HG03139 (cell line): ENCODE measurements at regions not wholly inside any gene's neighbourhood (a gene's known extent, or its start where the extent isn't known, plus 50 kb on each side); places are given as distances from the start of the nearest gene placed in this dataset.
"Not testable (repeated sequence)": the region's sequence is repeated elsewhere in the genome, so short reads cannot be mapped to it uniquely, and the experiment has no call there.

ENCODE experiments used
- ATAC-seq: cut with Tn5 transposase; IDR thresholded peaks from one replicate; pipeline ENCODE4 v1.9.1; 2021; ENCODE audit not compliant: unreplicated experiment

GRCh38 chr13:44887515-44887914, 101.8 kb downstream of the NUFIP1 start:
- ATAC-seq, result no peak

DNA sequence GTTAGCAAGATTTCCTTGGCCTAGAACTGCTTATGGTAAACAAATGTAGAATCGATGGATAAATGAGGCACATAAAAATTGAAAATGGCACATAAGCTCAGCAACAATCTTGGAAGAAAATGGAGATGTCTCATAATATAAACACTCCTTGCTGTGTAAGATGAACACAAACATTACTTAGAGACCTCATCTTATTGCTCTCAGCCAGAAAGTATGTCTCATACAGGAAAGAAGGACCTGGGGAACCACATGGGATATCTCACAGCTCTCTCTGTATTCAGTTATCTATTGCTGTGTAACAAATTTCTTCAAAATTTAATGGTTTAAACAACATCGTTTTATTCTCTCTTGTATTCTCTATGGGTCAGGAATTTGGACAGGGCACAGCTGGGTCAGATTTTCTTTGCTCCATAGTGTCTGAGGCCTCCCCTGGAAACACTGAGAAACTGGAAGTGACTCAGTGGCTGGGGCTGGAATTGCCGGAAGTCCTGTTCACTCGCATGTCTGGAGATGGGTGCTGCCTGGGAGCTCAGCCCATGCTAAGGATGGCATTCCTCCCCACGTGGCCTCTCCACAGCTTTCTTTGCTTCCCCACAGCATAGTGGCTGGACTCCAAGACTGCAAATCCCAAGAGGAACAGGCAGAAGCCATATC, 105.1 kb downstream of the NUFIP1 start:
- ATAC-seq, result no peak

- ATAC-seq, result no peak
These were observed 109.7 kb downstream of the NUFIP1 start for GRCh38 chr13:44879452-44880058.

- no peak for ATAC-seq
These were observed 112.4 kb downstream of the NUFIP1 start for GRCh38 chr13:44876782-44877324.

DNA sequence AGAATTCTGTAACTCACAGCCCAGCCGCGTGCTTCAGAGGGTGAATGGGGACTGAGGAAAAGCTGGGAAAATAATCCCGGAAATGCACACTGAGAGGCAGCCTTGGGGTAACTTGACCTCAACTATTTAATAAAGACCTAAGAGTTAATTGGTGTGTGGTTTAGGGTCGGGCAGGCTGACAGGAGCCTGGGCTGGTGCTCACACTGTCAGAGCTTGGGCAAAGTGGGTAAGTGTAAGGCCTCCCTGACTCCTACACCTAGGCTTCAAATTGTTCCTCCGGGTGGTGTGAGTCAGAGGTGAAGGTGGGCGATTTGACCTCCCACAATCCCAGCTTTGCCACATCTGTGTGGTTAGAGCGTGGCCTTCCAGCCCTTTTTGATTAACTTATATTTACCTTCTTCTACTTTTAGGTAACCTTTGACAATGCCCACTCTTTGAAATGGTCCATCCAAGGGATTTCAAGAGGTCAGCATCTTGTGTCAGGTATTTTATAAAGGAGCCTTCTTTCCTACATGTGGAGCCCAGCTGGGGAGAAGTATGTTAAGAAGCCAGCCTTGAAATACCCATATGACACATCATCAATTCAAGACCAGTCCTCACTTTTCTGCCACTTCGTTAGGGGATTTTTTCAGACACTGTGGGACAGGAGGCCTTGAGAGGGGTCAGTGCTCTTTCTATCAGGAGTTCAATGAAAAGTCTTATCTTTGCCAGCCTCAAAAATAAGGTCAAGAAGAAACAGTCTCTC, 114.2 kb downstream of the NUFIP1 start:
- no peak for ATAC-seq

DNA sequence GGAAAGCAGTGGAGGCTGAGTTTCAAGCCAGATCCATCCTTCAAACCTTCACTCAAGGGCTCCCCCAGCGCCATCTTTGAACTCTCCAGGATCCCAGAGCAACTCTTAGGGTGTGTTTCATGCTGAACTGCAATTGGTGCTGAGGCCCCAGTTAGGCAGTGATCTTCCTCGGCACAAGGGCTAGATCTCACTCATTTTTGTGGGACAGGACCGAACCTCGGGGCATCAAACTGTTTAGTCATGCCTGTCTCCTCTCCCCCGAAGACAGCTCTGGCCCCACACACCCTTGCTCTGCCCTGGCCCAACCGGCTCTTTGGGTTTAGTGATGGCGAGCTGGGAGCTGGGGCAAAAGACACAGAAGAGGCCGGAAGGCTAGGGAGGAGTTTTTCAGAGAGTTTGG, 115.1 kb downstream of the NUFIP1 start:
- no peak for ATAC-seq

- ATAC-seq, result no peak
These were observed 115.8 kb downstream of the NUFIP1 start for GRCh38 chr13:44873461-44873860.

- ATAC-seq, result no peak
These were observed 116.5 kb downstream of the NUFIP1 start for GRCh38 chr13:44872751-44873150.

DNA sequence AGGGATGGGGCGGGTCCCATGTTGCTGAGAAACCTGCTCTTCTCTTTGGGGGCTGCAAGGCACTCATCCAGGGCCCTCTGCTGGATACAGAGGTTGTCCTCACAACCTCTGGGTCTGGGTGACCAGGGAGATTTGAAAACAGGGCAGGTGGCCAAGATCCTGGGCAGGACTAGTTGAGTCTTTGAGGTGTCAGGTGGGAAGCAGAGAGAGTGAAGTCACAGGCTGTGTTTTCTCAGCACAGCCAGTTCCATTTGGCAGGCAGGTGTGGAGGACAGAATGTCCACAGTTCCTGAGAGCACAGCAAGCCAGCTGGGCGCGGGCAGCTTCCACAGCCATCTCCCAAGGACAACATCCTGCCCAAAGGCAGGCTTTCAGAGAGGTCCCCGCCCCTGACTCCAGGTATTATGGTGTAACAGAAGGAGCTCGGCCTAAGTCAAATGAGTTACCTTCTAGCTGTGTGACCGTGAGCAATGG, 118.8 kb downstream of the NUFIP1 start:
- no peak for ATAC-seq

DNA sequence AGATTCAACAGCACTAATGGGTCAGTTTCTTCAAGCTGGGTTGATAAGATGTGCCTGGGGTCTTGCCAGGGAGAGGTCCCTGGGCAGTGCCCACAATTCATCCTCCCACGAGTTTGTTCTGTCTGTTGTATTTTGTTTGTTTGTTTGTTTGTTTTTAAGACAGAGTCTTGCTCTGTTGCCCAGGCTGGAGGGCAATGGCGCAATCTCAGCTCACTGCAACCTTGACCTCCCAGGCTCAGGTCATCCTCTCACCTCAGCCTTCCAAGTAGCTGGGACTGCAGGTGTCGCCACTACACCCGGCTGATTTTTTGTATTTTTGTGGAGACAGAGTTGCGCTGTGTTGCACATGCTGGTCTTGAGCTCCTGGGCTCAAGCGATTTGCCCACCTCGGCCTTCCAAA, 120.1 kb downstream of the NUFIP1 start:
- ATAC-seq, result no peak

GRCh38 chr13:44868397-44868796, 120.9 kb downstream of the NUFIP1 start:
- peak; percentile 82 for ATAC-seq

DNA sequence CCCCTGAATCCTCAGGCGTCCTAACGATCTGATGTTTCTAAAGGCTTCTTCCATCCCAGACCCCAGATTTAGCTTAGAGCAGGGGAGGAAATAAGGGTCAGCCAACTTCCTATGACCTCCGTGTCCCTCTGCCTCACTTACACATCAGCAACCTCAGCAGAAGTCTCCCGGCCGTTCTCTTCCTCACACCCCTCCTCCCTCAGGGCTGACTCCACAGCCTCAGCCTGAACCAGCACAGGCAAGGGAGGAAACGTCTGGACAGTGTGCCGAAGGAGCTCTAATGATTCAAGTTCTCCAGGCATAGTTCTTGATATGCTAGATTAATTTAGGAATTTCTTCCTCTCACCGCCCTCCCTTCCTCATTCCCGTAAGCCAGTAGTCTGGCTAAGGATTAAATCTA, 121.4 kb downstream of the NUFIP1 start:
- no peak for ATAC-seq

DNA sequence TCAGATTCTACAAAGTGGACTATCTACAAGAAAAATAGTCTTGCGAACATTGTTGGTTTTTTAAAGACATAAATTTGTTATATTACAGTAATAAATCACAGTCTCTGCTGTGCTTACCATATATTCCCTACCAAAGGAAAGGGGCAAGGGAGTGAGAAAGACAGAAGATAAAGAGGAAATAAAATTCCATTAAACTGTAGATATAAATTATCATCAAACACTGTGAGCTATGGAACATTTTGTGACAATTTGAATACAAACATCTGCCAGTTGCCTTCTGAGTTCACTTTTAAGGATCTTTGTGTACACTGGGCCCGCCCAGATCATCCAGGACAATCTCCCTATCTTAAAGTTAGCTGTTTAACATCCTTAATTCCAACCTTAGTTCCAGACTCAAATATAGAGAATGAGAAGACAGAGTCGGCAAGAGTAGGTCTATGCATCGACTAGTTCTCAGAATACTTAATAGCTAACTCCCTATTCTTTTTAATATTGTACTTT, 122.8 kb downstream of the NUFIP1 start:
- no peak for ATAC-seq

DNA sequence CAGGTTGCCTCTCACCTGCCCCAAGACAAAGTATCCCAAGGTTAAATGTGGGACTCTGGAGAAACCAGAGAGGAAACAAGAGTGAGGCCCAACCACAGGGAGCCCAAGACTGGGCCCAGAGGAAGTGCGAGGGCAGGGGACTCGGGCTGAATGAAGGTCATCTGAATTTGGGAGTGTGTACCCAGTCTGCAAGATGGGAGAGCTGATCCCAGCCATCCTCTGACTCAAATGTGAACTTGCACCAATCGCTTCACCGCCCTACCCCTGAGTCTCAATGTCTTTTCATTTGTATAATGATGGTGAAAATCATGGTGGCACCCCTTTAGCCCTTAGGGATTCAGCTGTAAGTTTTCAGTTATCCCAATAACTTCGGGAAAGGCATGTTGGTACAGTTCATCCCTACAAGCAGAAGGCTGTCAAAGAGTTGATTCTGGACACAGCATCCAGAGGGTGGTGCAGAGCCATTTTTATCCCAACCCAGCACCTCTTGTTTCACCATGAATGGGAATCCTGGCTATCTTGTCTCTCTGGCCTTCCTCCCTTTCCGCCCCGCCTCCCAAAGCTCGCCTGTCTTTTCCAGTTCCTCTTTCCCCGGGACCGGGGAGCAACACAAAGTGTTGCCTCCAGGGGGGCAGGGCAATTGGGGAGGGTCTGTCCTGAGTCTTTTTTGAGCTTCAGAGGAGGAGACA, 123.4 kb downstream of the NUFIP1 start:
- no peak for ATAC-seq

DNA sequence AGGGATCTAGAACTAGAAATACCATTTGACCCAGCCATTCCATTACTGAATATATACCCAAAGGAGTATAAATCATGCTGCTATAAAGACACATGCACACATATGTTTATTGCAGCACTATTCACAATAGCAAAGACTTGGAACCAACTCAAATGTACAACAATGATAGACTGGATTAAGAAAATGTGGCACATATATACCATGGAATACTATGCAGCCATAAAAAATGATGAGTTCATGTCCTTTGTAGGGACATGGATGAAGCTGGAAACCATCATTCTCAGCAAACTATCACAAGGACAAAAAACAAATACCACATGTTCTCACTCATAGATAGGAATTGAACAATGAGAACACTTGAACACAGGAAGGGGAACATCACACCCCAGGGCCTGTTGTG, 125.6 kb downstream of the NUFIP1 start:
- ATAC-seq, result not testable (repeated sequence)

GRCh38 chr13:44860454-44860853, 128.8 kb downstream of the NUFIP1 start:
- no peak for ATAC-seq

- ATAC-seq, result no peak
These were observed 131.5 kb downstream of the NUFIP1 start for GRCh38 chr13:44857736-44858135.

GRCh38 chr13:44857061-44857460, 132.2 kb downstream of the NUFIP1 start:
- no peak for ATAC-seq

DNA sequence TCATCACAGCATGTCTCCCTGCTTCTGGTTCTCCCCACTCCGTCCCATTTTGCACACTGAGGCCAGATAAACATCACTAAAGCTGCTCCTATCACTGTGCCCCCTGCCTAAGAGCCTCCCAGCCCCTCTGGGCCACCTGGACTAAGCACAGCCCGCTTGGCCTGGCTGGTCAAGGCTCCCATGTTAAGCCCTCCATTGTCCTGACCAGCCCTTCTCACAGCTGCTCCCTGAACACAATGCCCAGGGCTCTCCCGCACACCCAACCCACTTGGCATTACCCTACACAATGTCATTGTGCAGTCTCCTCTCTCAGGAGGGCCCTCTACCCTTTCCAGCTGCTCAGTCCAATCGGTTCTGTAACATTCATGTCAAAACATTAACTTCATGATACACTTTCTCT, 133.4 kb downstream of the NUFIP1 start:
- no peak for ATAC-seq

DNA sequence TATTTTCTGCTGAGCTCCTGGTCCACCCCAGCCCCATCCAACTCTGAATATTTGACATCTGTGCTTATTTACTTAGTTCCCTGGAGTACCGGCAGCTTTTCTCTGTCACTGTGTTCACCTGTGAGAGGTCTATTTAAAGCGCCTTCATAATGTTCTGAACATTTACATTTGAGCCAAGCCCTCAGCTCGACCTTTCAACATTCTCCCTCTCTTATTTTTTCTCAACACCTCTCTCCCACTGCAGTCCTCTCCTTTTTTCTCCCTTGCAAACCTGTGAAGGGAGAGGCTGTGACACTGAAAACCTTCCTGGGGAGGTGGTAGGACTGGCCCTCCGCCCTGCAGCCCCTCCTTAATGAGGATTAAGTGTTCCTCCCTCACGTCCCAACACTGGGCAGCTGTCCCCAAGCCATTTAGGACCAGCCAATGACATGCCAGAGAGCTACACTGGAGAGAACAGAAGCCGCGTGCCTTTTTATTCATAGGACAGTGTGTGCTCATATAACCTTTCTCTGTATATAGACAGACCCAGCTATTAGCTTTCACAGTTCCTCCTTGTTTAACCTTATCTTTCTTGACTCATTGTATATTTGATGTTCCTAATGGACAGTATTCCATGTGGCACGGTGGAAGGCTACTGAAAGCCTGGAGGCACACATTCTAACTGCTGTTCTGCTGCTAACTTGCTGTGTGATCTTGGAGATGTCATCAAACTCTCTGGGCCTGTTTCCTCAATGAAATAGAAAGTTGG, 134.8 kb downstream of the NUFIP1 start:
- ATAC-seq, result no peak
